IPS-15b (cell line): ENCODE measurements at regions not wholly inside any gene's neighbourhood (a gene's known extent, or its start where the extent isn't known, plus 50 kb on each side); places are given as distances from the start of the nearest gene placed in this dataset.
"Not testable (repeated sequence)": the region's sequence is repeated elsewhere in the genome, so short reads cannot be mapped to it uniquely, and the experiment has no call there.

Experiments used
- H3K27me3 ChIP-seq: one replicate; pipeline ENCODE4 v1.6.1; 2013; ENCODE audit warnings: low read length; ENCODE audit not compliant: control insufficient read depth, insufficient read depth
- H3K36me3 ChIP-seq: one replicate; pipeline ENCODE4 v1.6.1; 2013; ENCODE audit warnings: low read length; ENCODE audit not compliant: control insufficient read depth, insufficient read depth
- H3K4me1 ChIP-seq: one replicate; pipeline ENCODE4 v1.6.1; 2013; ENCODE audit warnings: mild to moderate bottlenecking, low read length; ENCODE audit not compliant: control insufficient read depth, insufficient read depth
- H3K4me3 ChIP-seq: one replicate; pipeline ENCODE4 v1.5.1; 2013; ENCODE audit warnings: low read depth, low read length
- H3K9ac ChIP-seq: one replicate; pipeline ENCODE4 v1.6.1; 2013; ENCODE audit warnings: low read depth, mild to moderate bottlenecking, low read length
- H3K9me3 ChIP-seq: one replicate; pipeline ENCODE4 v1.6.1; 2013; ENCODE audit warnings: mild to moderate bottlenecking, low read length; ENCODE audit not compliant: control insufficient read depth, insufficient read depth

DNA sequence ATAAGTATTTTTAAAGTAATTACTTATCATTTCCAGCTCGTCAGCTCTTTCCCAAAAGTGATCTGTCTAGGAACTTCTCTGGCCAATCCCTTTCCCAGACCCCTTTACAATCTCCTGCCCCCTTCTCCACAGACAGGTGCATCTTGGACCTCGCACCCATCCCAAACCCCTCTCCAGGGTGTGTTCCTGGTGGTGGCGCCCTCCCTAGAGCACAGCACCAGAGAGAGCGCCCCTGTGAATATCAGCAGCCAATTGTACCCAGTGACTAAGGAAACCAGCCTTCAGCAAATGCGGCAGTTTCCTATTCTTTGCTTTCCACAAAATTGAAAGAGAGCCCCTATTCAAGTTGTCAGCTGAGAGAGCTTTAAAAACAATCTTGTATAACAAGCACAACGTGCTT lies 157.7 kb downstream of the RNASET2 start:
- no peak overlapping the region for H3K9ac ChIP-seq
- H3K36me3 ChIP-seq: no peaks in the 10 kb centered on the region
- H3K9me3 ChIP-seq: no peaks in the 10 kb centered on the region
- no peaks in the 10 kb centered on the region for H3K4me1 ChIP-seq
- H3K27me3 ChIP-seq: no peaks in the 10 kb centered on the region
- H3K4me3 ChIP-seq: no peak overlapping the region

DNA sequence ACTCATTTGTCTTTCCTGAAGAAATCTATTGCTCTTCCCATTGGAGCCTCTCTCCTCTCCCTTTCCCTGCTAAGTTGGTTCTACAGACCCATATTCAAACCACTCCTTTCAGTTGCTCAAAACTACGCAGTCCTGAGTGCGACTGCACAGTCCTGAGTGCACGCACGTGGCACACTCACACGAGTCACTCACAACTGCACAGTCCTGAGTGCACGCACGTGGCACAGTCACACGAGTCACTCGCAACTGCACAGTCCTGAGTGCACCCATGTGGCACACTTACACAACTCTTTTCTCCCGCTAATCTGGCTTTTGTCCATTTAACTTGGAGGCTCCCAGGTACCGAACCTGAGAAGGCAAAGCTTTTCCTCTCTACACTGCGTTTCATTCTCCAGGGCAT lies 159.7 kb downstream of the RNASET2 start:
- no peaks in the 10 kb centered on the region for H3K9me3 ChIP-seq
- H3K36me3 ChIP-seq: no peaks in the 10 kb centered on the region
- H3K9ac ChIP-seq: no peak overlapping the region
- no peaks in the 10 kb centered on the region for H3K27me3 ChIP-seq
- no peak overlapping the region for H3K4me3 ChIP-seq
- no peaks in the 10 kb centered on the region for H3K4me1 ChIP-seq

DNA sequence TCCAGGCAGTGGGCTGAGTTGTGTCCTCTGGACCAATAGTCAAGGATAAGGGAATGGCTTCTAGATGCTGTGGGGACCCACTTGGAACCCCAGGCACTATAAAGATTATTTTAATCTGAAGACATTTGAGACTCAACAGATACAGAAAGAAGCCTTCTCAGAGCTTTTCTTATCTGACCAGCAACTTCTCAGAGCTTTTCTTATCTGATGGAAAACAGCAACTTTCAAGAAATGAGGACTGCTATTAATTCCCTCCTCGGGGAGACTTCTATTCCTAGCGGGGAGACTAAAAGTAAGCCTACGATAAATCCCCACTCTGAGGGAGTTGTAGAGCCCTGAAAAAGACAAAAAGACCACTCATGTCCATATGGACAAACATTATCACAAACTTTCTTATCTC lies 160.5 kb downstream of the RNASET2 start:
- no peak overlapping the region for H3K4me3 ChIP-seq
- H3K9me3 ChIP-seq: no peaks in the 10 kb centered on the region
- H3K4me1 ChIP-seq: no peaks in the 10 kb centered on the region
- no peaks in the 10 kb centered on the region for H3K36me3 ChIP-seq
- H3K27me3 ChIP-seq: no peaks in the 10 kb centered on the region
- H3K9ac ChIP-seq: no peak overlapping the region

DNA sequence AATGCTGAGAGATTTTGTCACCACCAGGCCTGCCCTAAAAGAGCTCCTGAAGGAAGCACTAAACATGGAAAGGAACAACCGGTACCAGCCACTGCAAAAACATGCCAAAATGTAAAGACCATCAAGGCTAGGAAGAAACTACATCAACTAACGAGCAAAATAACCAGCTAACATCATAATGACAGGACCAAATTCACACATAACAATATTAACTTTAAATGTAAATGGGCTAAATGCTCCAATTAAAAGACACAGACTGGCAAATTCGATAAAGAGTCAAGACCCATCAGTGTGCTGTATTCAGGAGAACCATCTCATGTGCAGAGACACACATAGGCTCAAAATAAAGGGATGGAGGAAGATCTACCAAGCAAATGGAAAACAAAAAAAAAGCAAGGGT lies 163.8 kb upstream of the RPS6KA2 start:
- H3K27me3 ChIP-seq, H3K4me3 ChIP-seq, H3K9ac ChIP-seq, H3K36me3 ChIP-seq, H3K9me3 ChIP-seq, H3K4me1 ChIP-seq: not testable (repeated sequence)

DNA sequence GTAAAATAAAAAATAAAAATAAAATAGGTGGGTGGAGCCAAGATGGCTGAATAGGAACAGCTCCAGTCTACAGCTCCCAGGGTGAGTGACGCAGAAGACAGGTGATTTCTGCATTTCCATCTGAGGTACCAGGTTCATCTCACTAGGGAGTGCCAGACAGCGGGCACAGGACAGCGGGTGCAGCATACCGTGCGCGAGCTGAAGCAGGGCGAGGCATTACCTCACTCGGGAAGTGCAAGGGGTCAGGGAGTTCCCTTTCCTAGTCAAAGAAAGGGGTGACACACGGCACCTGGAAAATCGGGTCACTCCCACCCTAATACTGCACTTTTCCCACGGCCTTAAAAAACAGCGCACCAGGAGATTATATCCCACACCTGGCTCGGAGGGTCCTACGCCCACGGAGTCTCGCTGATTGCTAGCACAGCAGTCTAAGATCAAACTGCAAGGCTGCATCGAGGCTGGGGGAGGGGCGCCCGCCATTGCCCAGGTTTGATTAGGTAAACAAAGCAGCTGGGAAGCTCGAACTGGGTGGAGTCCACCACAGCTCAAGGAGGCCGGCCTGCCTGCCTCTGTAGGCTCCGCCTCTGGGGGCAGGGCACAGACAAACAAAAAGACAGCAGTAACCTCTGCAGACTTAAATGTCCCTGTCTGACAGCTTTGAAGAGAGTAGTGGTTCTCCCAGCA lies 161.9 kb upstream of the RPS6KA2 start:
- not testable (repeated sequence) for H3K9me3 ChIP-seq, H3K27me3 ChIP-seq, H3K36me3 ChIP-seq, H3K4me3 ChIP-seq, H3K4me1 ChIP-seq, H3K9ac ChIP-seq

DNA sequence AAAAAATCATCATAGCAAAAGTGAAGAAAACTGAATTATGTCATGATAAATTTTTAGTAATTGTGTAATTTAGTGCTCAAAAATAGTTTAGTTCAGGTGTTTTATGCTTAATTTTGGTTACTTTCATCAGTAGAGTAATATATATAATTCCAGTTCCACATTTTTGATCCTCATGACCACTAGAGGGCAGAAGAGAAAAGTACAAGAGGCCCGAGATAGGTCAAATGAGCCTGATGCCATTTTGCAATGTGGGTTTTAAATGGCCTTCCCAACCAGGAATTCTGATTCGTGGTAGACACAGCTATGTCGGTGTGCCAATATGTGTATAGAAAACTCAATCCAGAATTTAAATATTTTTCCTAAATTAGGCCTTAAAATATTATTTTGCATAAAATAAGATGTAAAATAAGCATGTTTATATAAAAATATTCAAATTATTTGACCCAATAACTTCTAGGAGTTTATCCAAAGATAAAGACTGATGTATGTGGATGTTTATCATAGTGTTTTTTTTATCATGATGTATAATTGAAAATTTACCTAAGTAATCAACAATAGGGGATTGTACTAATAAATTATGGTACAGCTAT lies 159.7 kb upstream of the RPS6KA2 start:
- no peak overlapping the region for H3K9ac ChIP-seq
- no peaks in the 10 kb centered on the region for H3K36me3 ChIP-seq
- no peaks in the 10 kb centered on the region for H3K4me1 ChIP-seq
- H3K4me3 ChIP-seq: no peak overlapping the region
- H3K9me3 ChIP-seq: no peaks in the 10 kb centered on the region
- no peaks in the 10 kb centered on the region for H3K27me3 ChIP-seq

DNA sequence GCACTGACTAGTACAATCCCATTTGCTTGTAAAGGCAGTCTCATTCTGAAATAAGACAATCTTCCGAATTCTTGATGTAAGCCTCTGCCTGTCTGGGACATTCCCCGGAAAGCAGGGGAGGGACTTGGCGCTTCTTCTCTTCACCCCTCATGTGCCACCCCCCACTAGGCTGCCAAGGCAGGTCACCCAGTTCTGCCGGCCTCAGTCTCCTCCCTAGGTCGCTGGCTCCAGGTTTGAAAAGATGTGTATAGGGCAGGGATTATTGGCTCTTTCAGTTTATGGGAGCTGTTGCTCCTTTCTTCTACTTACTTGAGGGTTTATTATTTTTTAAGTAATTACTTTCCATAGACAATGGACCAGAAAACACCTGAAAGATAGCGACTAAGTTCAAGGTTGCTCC lies 158.1 kb upstream of the RPS6KA2 start:
- H3K27me3 ChIP-seq: no peaks in the 10 kb centered on the region

DNA sequence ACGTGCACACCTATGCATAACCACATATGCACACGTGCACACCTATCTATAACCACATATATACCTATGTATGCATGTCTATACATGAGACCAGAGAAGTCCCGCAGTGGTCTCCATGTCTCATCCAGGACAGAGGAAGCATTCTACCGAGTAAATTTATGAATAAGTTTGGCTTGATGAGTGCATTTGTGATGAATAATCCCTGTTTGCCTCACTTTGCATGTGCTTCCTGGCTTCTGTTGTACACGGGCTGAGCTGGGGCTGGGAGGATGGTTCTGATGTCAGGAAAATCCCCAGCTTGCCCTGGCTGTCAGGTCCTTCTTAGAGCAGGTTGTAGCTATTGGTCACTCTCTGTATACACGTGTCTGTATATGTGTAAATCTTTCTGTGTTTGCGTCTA lies 157.6 kb upstream of the RPS6KA2 start:
- H3K36me3 ChIP-seq: no peaks in the 10 kb centered on the region
- H3K9me3 ChIP-seq: no peaks in the 10 kb centered on the region
- H3K9ac ChIP-seq: no peak overlapping the region
- no peaks in the 10 kb centered on the region for H3K27me3 ChIP-seq
- H3K4me1 ChIP-seq: no peaks in the 10 kb centered on the region
- no peak overlapping the region for H3K4me3 ChIP-seq

More for the DNA sequence above, 158.1 kb upstream of the RPS6KA2 start:
- Histone ChIP-seq H3K4me1 (no peaks in the 10 kb centered on the region), H3K36me3 (no peaks in the 10 kb centered on the region), H3K9me3 (no peaks in the 10 kb centered on the region), H3K9ac (no peak overlapping the region), H3K4me3 (no peak overlapping the region)

DNA sequence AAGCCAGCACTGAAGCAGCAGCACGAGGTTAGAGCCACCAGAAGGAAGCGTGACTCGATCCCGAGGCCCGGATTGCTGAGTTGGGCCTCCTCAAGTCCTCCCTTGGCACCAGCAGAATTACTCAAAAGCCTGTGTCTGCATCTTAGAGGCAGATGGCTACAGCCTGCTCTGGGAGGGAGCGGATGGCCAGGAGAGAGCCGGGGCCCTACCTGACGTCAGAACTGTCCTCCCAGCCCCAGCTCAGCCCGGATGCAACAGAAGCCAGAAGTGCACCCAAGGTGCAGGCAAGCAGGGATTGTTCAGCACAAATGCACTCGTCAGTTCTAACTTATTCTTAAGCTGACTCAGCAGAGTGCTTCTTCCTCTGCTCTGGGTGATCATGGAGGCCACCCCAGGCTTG lies 155.5 kb upstream of the RPS6KA2 start:
- Histone ChIP-seq H3K9ac (no peak overlapping the region), H3K9me3 (no peaks in the 10 kb centered on the region), H3K27me3 (no peaks in the 10 kb centered on the region), H3K4me1 (no peaks in the 10 kb centered on the region), H3K36me3 (no peaks in the 10 kb centered on the region), H3K4me3 (no peak overlapping the region)

DNA sequence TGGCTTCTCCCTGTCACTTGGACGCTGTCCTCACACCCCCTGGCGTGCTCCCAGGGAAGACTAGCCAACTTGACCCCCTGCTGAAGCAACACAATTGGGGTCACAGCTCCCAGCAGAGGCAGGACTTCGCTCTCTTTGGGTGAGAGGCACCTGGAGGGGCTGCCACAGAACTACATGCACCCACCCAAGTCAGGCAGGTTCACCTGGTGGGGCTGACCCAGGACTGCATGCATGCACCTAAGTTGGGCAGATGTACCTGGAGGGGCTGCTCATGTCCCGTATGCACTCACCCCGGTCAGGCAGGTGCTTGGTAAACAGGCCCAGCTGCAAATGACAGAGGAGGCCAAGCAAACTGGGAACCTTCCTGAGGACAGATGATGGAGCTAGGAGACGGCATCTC lies 154.3 kb upstream of the RPS6KA2 start:
- Histone ChIP-seq H3K27me3 (no peaks in the 10 kb centered on the region), H3K4me3 (no peak overlapping the region), H3K9me3 (no peaks in the 10 kb centered on the region), H3K36me3 (no peaks in the 10 kb centered on the region), H3K9ac (no peak overlapping the region), H3K4me1 (no peaks in the 10 kb centered on the region)

DNA sequence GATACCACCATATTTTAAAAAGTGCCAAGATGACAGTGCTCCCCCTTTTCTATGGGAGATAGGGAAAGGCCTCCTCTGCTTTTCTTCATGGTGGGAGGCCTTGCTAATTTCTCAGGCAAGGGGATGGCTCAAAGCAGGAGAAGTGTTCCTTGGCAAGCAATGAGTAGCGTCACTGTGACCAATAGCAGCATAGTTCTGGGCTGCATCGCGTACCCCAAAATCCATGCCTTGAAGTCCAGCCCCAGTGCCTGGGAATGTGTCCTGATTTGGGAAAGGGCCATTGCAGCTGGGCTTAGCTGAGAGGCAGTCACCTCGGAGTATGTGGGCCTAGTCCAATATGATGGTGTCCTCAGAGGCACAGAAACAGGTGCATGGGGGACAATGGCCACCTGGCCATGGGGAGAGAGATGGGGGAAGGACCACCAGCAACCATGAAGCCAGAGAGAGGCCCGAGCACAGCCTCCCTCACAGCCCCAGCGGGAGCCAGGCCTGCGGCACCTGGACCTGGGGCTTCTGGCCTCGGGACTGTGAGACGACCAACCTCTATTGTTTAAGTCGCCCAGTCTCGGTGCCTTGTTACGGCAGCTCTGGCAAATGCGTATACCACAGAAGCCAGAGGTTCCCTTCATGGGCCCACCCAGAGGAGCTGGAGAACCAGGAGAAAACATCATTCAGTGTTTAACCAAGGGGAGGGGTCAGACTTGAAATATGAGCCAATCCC lies 153.1 kb upstream of the RPS6KA2 start:
- Histone ChIP-seq H3K9me3 (no peaks in the 10 kb centered on the region), H3K36me3 (no peaks in the 10 kb centered on the region), H3K4me3 (no peak overlapping the region), H3K27me3 (no peaks in the 10 kb centered on the region), H3K4me1 (no peaks in the 10 kb centered on the region), H3K9ac (no peak overlapping the region)

DNA sequence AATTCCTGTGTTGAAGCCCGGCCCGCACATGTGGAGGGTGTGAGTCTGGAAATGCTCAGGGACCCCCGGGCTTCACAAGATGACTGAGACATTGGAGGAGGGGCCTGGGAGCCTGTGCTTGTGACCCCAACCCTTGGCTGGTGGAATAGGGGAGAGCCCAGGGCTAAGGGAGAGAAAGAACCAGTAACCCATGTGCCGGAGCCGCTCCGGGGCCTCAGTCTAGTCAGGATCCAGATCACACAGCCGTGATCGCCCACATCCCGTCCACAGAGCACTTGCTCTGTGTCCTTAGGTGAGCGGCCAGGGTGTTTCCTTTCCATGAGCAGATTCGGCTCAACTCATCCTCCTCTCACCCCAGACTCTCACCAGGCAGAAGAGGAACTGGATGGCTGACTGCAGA lies 152.3 kb upstream of the RPS6KA2 start:
- H3K9me3 ChIP-seq: no peaks in the 10 kb centered on the region
- H3K9ac ChIP-seq: no peak overlapping the region
- H3K27me3 ChIP-seq: no peaks in the 10 kb centered on the region
- H3K36me3 ChIP-seq: no peaks in the 10 kb centered on the region
- H3K4me3 ChIP-seq: no peak overlapping the region
- H3K4me1 ChIP-seq: no peaks in the 10 kb centered on the region
